ENCODE measurements at regions not wholly inside any gene's neighbourhood (a gene's known extent, or its start where the extent isn't known, plus 50 kb on each side); places are given as distances from the start of the nearest gene placed in this dataset.

GRCh38 chr12:127536833-127537428, 730.0 kb upstream of the TMEM132C start:
- H3K27ac ChIP-seq (ENCODE audit: low read depth, low read length) = no peak overlapping the region
- H3K4me3 ChIP-seq (ENCODE audit: low read length in 3 of 3) = no peak overlapping the region
- no peaks in the 10 kb centered on the region for H3K27me3 ChIP-seq (ENCODE audit: control insufficient read depth in 3 of 3, insufficient read depth in 3 of 3, low read length in 3 of 3)
- H3K9me3 ChIP-seq (ENCODE audit: control insufficient read depth in 3 of 3, low read length in 3 of 3) = no peaks in the 10 kb centered on the region
- no peaks in the 10 kb centered on the region for H3K36me3 ChIP-seq (ENCODE audit: control insufficient read depth in 3 of 3, insufficient read depth in 3 of 3, low read length in 3 of 3)
- H3K9ac ChIP-seq (ENCODE audit: low read depth in 1 of 3, low read length in 3 of 3) = no peak overlapping the region
- no peaks in the 10 kb centered on the region for H3K4me1 ChIP-seq (ENCODE audit: control insufficient read depth in 3 of 3, insufficient read depth in 3 of 3, low read length in 3 of 3)

GRCh38 chr12:127538316-127538715, 728.7 kb upstream of the TMEM132C start:
- Histone ChIP-seq H3K4me3 (ENCODE audit: low read length in 3 of 3) (no peak overlapping the region), H3K27ac (ENCODE audit: low read depth, low read length) (no peak overlapping the region), H3K36me3 (ENCODE audit: control insufficient read depth in 3 of 3, insufficient read depth in 3 of 3, low read length in 3 of 3) (no peaks in the 10 kb centered on the region), H3K4me1 (ENCODE audit: control insufficient read depth in 3 of 3, insufficient read depth in 3 of 3, low read length in 3 of 3) (no peaks in the 10 kb centered on the region), H3K9ac (ENCODE audit: low read depth in 1 of 3, low read length in 3 of 3) (no peak overlapping the region), H3K27me3 (ENCODE audit: control insufficient read depth in 3 of 3, insufficient read depth in 3 of 3, low read length in 3 of 3) (no peaks in the 10 kb centered on the region), H3K9me3 (ENCODE audit: control insufficient read depth in 3 of 3, low read length in 3 of 3) (no peaks in the 10 kb centered on the region)

- H3K27ac ChIP-seq (ENCODE audit: low read depth, low read length) = no peak overlapping the region
- no peak overlapping the region for H3K4me3 ChIP-seq (ENCODE audit: low read length in 3 of 3)
- H3K9me3 ChIP-seq (ENCODE audit: control insufficient read depth in 3 of 3, low read length in 3 of 3) = no peaks in the 10 kb centered on the region
- H3K27me3 ChIP-seq (ENCODE audit: control insufficient read depth in 3 of 3, insufficient read depth in 3 of 3, low read length in 3 of 3) = no peaks in the 10 kb centered on the region
- no peak overlapping the region for H3K9ac ChIP-seq (ENCODE audit: low read depth in 1 of 3, low read length in 3 of 3)
- H3K36me3 ChIP-seq (ENCODE audit: control insufficient read depth in 3 of 3, insufficient read depth in 3 of 3, low read length in 3 of 3) = no peaks in the 10 kb centered on the region
- no peaks in the 10 kb centered on the region for H3K4me1 ChIP-seq (ENCODE audit: control insufficient read depth in 3 of 3, insufficient read depth in 3 of 3, low read length in 3 of 3)
Observed at GRCh38 chr12:127539226-127539858, 727.6 kb upstream of the TMEM132C start.

DNA sequence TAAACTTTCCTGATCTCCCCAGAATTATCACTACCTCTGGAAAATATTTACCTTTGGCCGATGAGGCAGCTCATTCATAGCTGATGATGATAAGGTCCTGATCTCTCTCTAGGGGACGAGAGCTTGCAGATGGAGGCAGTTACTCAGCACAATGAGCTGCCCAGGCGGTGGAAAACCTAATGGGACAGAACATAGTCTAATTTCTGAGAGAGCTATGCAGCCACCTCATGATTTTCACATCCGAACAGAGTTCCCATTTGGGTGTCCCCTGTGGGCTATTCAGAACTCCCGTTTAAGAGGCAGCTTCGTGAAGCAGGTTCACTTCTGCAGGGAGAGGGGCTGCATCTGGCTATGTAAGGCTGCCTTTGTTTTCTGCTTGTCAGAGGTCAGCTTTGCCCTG, 724.6 kb upstream of the TMEM132C start:
- H3K9ac ChIP-seq (ENCODE audit: low read depth in 1 of 3, low read length in 3 of 3) = no peak overlapping the region
- no peaks in the 10 kb centered on the region for H3K27me3 ChIP-seq (ENCODE audit: control insufficient read depth in 3 of 3, insufficient read depth in 3 of 3, low read length in 3 of 3)
- H3K27ac ChIP-seq (ENCODE audit: low read depth, low read length) = no peak overlapping the region
- no peaks in the 10 kb centered on the region for H3K36me3 ChIP-seq (ENCODE audit: control insufficient read depth in 3 of 3, insufficient read depth in 3 of 3, low read length in 3 of 3)
- H3K9me3 ChIP-seq (ENCODE audit: control insufficient read depth in 3 of 3, low read length in 3 of 3) = no peaks in the 10 kb centered on the region
- no peak overlapping the region for H3K4me3 ChIP-seq (ENCODE audit: low read length in 3 of 3)
- H3K4me1 ChIP-seq (ENCODE audit: control insufficient read depth in 3 of 3, insufficient read depth in 3 of 3, low read length in 3 of 3) = no peaks in the 10 kb centered on the region

DNA sequence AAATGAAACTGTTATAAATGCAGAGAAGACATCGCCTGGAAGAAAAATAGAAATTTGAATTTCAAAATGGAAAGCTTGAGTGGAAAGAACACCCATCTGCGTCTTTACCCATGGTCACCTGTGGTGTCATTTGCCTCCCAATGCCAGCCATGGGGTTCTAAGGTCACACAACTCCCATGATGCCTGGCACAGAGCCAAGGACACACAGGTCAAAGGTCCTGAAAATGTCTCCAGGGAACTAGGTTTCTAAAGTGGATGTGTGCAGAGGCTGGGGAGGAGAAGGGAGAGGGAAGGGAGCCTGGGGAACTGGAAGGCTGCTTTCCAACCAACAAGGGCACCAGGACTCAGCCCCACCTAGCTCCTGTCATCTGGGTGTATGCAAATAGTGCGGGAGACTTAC, 724.0 kb upstream of the TMEM132C start:
- Histone ChIP-seq H3K4me3 (ENCODE audit: low read length in 3 of 3) (no peak overlapping the region), H3K27me3 (ENCODE audit: control insufficient read depth in 3 of 3, insufficient read depth in 3 of 3, low read length in 3 of 3) (no peaks in the 10 kb centered on the region), H3K36me3 (ENCODE audit: control insufficient read depth in 3 of 3, insufficient read depth in 3 of 3, low read length in 3 of 3) (no peaks in the 10 kb centered on the region), H3K9me3 (ENCODE audit: control insufficient read depth in 3 of 3, low read length in 3 of 3) (no peaks in the 10 kb centered on the region), H3K4me1 (ENCODE audit: control insufficient read depth in 3 of 3, insufficient read depth in 3 of 3, low read length in 3 of 3) (no peaks in the 10 kb centered on the region), H3K9ac (ENCODE audit: low read depth in 1 of 3, low read length in 3 of 3) (no peak overlapping the region), H3K27ac (ENCODE audit: low read depth, low read length) (no peak overlapping the region)

DNA sequence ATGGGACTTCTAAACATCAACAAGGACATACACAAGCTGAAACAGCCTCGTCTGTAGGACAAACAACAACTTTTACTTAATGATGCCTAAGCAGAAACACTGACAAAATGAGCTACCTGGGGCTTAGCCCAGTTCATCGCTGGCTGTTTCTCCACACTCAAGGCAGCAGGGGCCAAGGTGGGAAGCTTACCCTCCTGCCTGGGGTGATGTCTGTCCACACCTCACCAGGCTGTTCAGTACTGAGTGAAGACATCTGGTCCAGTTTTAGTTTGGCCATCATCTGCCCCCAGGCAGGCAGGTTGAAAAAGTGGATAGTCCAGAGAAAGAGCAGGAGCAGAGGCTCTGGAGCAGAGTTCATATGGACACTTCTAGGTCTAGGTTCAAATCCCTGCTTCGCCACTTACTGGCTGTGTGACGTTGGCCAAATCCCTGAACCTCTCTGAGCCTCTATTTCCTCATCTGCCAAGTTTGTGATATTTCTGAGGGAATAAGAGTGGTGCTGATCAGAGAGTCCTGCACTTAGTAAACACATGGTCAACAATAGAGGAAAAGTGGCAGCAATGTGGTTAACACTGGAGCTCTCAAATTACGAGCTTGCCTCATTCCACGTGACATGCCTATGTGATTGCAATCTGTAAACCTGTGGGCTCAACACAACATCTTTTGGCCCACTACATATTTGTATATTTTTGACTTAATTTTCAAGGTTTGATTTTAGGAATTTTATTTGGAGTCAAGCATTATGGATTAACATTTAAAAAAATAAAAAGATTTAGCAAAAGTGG, 720.1 kb upstream of the TMEM132C start:
- Histone ChIP-seq H3K27ac (ENCODE audit: low read depth, low read length) (no peak overlapping the region), H3K4me3 (ENCODE audit: low read length in 3 of 3) (no peak overlapping the region), H3K9me3 (ENCODE audit: control insufficient read depth in 3 of 3, low read length in 3 of 3) (no peaks in the 10 kb centered on the region), H3K36me3 (ENCODE audit: control insufficient read depth in 3 of 3, insufficient read depth in 3 of 3, low read length in 3 of 3) (no peaks in the 10 kb centered on the region), H3K4me1 (ENCODE audit: control insufficient read depth in 3 of 3, insufficient read depth in 3 of 3, low read length in 3 of 3) (no peaks in the 10 kb centered on the region), H3K9ac (ENCODE audit: low read depth in 1 of 3, low read length in 3 of 3) (no peak overlapping the region), H3K27me3 (ENCODE audit: control insufficient read depth in 3 of 3, insufficient read depth in 3 of 3, low read length in 3 of 3) (no peaks in the 10 kb centered on the region)

DNA sequence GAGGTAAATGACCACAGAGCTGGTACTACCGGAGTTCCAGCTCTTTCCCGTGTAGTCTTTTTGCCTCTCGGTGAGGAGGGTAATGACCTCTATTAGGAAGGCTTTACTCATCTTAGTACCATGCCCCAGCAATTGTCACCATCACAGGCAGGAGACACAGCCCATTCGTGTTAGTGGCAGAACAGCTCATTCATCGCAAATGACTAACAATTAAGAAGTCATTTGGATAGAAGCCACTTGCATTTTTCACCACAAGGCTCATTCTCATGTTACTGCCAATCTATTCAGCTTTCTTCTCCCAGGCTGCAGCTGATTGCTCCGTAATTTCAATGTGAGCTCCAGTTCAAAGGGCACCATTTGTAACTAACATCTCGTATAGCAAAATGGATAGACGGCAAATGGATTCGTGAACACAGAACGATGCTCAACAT, 718.8 kb upstream of the TMEM132C start:
- Histone ChIP-seq H3K9ac (ENCODE audit: low read depth in 1 of 3, low read length in 3 of 3) (no peak overlapping the region), H3K27me3 (ENCODE audit: control insufficient read depth in 3 of 3, insufficient read depth in 3 of 3, low read length in 3 of 3) (no peaks in the 10 kb centered on the region), H3K4me1 (ENCODE audit: control insufficient read depth in 3 of 3, insufficient read depth in 3 of 3, low read length in 3 of 3) (no peaks in the 10 kb centered on the region), H3K36me3 (ENCODE audit: control insufficient read depth in 3 of 3, insufficient read depth in 3 of 3, low read length in 3 of 3) (no peaks in the 10 kb centered on the region), H3K4me3 (ENCODE audit: low read length in 3 of 3) (no peak overlapping the region), H3K9me3 (ENCODE audit: control insufficient read depth in 3 of 3, low read length in 3 of 3) (peaks cover 0 to 2% (median 2%) of the 10 kb centered on the region in 3 donors), H3K27ac (ENCODE audit: low read depth, low read length) (no peak overlapping the region)

- peaks cover 0 to 2% (median 2%) of the 10 kb centered on the region in 3 donors for H3K9me3 ChIP-seq (ENCODE audit: control insufficient read depth in 3 of 3, low read length in 3 of 3)
- no peak overlapping the region for H3K27ac ChIP-seq (ENCODE audit: low read depth, low read length)
- no peaks in the 10 kb centered on the region for H3K4me1 ChIP-seq (ENCODE audit: control insufficient read depth in 3 of 3, insufficient read depth in 3 of 3, low read length in 3 of 3)
- H3K4me3 ChIP-seq (ENCODE audit: low read length in 3 of 3) = no peak overlapping the region
- no peak overlapping the region for H3K9ac ChIP-seq (ENCODE audit: low read depth in 1 of 3, low read length in 3 of 3)
- H3K27me3 ChIP-seq (ENCODE audit: control insufficient read depth in 3 of 3, insufficient read depth in 3 of 3, low read length in 3 of 3) = no peaks in the 10 kb centered on the region
- H3K36me3 ChIP-seq (ENCODE audit: control insufficient read depth in 3 of 3, insufficient read depth in 3 of 3, low read length in 3 of 3) = no peaks in the 10 kb centered on the region
Observed at GRCh38 chr12:127550271-127550670, 716.7 kb upstream of the TMEM132C start.

DNA sequence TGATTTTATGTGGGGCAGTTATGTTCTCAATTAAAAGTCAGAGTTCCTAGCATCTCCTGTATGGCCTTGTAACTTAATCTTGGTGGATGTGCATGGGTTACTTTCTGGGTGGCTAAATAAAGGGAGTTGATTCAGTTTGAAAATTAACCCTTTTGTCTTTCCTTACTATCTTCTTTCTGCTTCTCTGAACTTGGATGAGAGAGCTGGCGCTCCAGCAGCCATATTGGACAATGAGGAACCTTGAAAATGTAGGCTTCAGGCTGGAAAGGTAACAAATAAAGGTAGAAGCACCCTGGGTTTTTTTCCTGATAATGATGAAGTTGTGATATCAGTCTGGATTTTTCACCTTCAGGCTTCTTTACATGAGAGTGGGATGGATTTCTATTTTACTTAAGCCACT, 714.1 kb upstream of the TMEM132C start:
- H3K27ac ChIP-seq (ENCODE audit: low read depth, low read length) = no peak overlapping the region
- no peaks in the 10 kb centered on the region for H3K36me3 ChIP-seq (ENCODE audit: control insufficient read depth in 3 of 3, insufficient read depth in 3 of 3, low read length in 3 of 3)
- H3K4me1 ChIP-seq (ENCODE audit: control insufficient read depth in 3 of 3, insufficient read depth in 3 of 3, low read length in 3 of 3) = no peaks in the 10 kb centered on the region
- no peak overlapping the region for H3K4me3 ChIP-seq (ENCODE audit: low read length in 3 of 3)
- H3K27me3 ChIP-seq (ENCODE audit: control insufficient read depth in 3 of 3, insufficient read depth in 3 of 3, low read length in 3 of 3) = no peaks in the 10 kb centered on the region
- peaks cover 0 to 2% (median 2%) of the 10 kb centered on the region in 3 donors for H3K9me3 ChIP-seq (ENCODE audit: control insufficient read depth in 3 of 3, low read length in 3 of 3)
- no peak overlapping the region for H3K9ac ChIP-seq (ENCODE audit: low read depth in 1 of 3, low read length in 3 of 3)

GRCh38 chr12:127555071-127555470, 711.9 kb upstream of the TMEM132C start:
- Histone ChIP-seq H3K27ac (ENCODE audit: low read depth, low read length) (no peak overlapping the region), H3K9ac (ENCODE audit: low read depth in 1 of 3, low read length in 3 of 3) (no peak overlapping the region), H3K27me3 (ENCODE audit: control insufficient read depth in 3 of 3, insufficient read depth in 3 of 3, low read length in 3 of 3) (no peaks in the 10 kb centered on the region), H3K9me3 (ENCODE audit: control insufficient read depth in 3 of 3, low read length in 3 of 3) (peaks cover 0 to 2% (median 2%) of the 10 kb centered on the region in 3 donors), H3K36me3 (ENCODE audit: control insufficient read depth in 3 of 3, insufficient read depth in 3 of 3, low read length in 3 of 3) (no peaks in the 10 kb centered on the region), H3K4me1 (ENCODE audit: control insufficient read depth in 3 of 3, insufficient read depth in 3 of 3, low read length in 3 of 3) (no peaks in the 10 kb centered on the region), H3K4me3 (ENCODE audit: low read length in 3 of 3) (no peak overlapping the region)

Data from skeletal muscle tissue (tissue), 3 donors.